DMS153 treated with DMSO at 0.1 percent for 48 hours (cell line): ENCODE measurements at regions not wholly inside any gene's neighbourhood (a gene's known extent, or its start where the extent isn't known, plus 50 kb on each side); places are given as distances from the start of the nearest gene placed in this dataset.
"Not testable (repeated sequence)": the region's sequence is repeated elsewhere in the genome, so short reads cannot be mapped to it uniquely, and the experiment has no call there.

Experiments used
- DNase-seq: peaks from one replicate; lab custom pipeline; 2025; ENCODE audit not compliant: unreplicated experiment; lab: John Stamatoyannopoulos, UW

DNA sequence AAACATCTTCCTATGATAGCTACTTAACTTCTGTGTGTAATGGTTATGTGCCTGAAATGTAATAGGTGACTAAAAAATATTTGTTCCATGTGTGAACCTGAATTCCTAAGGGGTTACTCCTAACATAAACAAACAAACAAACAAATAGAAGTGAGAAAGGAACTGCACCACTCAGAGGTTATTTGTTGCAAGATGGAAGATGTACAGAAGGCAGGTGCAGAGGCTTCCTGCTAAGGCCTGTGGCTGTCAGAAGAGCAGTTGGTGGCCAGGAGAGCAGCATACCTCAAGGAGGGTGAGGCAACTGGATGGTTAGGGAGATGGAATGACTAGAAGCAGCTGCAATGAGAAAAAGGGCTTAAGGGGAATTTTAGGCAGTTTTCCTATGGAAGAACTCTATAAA is 940.6 kb downstream of the TTLL7 start:
- no peak for DNase-seq

DNA sequence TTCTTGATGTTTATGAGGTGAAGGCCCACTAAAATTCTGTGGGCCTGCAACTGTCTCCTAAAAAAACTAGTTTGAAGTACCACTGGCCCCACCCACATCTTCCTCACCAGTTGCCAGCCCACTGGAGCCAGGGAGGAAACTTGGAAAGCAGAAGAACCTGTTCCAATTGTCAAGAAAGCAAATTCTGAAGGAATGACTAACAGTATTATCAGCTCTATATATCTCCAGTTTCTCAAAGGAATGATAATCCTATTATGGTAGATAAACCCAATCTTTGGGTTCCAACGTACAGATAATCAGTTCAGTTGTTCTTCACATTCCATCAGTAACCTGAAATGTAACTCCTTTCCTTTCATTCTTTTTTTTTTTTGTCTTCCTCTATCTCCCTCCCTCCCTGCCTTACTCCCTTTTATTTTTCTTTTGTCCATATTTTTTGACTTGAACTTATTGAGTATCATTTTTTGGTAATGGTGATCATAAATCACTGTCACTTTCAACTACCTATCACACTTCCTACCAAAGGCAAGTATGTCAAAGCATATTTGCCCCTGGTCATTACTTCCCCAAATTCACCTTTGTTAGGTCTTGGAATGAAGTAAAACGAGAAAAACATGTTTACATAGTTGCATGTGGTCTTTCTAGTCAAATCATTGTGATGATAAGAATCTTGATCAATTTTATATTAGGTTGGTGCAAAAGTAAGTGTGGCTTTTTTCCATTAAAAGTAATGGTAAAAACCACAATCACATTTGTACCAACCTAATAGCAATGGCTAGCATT is 943.4 kb downstream of the TTLL7 start:
- DNase-seq = no peak

DNA sequence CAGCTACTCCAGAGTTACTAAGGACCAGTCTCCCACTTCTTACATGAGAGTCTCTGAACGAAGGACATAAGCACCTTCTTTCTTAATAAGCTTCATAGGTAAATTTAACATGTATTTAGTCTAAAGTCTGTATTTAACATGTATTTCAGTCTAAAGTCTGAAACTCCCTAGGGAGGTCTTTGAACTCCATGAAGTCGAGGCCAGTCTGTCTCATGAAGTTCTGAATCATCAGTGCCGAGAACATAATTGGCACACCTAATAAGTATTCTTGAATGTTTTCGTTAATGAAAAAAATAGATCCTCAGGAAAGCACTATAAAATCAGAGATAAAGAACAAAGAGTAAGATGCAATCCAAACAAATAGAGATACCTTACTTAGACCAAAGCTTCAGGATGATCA is 945.5 kb downstream of the TTLL7 start:
- no peak for DNase-seq

DNA sequence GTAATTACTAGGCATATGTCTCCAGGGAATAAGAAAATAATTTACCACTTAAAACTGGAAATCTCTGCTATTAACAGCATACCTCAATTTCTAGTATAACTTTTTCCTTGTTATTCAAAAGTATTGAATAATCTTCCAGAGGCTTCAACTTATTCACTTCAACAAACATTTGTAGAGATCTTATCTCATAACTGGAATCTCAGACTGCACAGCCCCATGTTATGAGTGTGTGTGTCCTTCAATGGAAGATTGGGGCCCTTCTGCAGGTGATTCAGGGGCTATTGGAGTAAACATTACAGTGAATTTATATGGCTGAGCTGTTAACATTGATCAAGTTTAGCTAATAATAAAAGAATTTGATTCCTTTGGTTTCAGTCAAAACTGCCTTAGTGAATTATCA is 946.1 kb downstream of the TTLL7 start:
- no peak for DNase-seq

DNA sequence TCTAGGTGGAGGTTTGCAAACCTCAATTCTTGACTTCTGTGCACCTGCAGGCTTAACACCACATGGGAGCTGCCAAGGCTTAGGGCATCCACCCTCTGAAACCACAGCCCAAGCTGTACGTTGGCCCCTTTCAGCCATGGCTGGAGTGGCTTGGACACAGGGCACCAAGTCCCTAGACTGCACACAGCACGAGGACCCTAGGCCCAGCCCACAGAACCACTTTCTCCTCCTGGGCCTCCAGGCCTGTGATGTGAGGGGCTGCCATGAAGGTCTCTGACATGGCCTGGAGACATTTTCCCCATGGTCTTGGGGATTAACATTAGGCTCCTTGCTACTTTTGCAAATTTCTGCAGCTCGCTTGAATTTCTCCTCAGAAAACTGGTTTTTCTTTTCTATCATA is 947.9 kb downstream of the TTLL7 start:
- not testable (repeated sequence) for DNase-seq

DNA sequence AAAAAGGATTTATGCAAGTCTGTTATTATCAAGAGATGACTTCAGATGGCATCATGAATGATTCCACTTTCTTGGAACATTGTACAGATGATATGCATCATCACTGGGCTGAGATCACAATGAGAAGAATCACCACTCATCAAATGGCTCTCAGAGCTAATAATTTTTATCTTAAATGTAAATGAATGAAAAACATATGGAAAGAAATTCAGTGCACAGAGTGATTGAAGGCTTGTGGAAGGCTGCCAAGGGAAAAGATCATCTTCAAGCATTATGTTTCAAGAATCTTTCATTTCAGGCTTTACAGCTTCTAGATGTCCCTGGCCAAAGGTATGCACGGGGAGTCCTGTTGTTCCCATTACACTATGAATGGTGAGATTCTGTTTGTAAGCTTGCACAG is 955.7 kb downstream of the TTLL7 start:
- no peak for DNase-seq

DNA sequence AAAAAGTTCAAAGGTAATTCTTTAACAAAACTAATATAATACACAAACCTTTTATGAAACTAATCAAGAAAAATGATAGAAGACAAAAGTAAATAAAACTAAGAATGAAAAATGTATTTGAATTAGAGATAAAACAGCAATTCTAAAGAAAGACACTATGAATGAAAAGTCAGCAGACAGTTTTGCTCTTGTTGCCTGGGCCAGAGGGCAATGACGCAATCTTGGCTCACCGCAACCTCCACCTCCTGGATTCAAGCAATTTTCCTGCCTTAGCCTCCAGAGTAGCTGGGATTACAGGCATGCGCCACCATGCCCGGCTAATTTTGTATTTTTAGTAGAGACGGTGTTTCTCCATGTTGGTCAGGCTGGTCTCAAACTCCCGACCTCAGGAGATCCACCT is 959.8 kb downstream of the TTLL7 start:
- DNase-seq = not testable (repeated sequence)

DNA sequence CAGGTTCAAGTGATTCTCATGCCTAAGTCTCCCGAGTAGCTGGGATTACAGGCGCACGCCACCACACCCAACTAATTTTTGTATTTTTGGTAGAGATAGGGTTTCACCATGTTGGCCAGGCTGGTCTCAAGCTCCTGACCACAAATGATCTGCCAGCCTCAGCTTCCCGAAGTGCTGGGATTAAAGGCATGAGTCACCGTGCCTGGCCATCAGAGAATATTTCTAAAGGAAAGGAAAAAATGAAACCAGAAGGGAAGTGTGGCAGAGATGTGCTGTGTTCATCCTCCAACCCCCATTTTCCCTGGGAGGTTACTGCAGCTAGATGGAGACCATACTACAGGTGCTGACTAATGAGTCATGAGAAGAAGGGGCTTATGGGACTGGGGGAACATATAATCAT is 964.1 kb downstream of the TTLL7 start:
- DNase-seq = no peak

DNA sequence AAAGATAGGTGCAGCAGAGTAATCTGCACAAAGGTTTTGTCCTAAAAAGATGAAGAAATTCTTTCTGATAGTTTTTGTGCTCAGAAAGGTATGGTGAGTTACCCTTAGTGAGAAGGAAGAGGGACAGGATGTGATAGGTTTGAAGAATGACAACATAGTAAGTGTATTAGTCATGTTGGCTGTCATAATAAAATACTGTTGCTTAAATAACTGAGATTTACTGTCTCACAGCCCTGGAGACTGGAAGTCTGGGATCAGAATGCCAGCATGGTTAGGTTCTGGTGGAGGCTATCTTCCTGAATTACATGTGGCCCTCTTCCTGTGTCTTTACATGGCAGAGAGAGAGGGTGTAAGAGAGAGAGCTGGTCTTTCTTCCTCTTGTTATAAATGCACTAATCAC is 965.2 kb downstream of the TTLL7 start:
- DNase-seq = no peak

DNA sequence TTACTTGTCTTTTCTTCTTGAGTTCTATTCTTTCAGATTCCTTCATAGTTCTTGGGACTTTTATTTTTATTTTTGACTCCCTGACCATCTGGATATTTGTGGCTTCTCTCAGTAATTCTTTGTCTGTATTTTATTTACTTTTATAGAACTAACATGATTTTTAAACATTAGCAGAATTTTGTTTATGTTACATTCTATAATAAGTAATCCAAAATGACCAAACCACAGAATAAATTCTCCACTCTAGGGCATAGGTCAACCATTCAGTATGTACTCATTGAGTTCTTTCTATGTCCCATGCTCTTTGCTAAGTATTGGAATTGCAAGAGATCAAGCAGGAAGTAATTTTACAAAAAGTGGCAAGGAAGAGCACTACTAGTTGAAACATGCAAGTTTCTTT is 969.0 kb downstream of the TTLL7 start:
- DNase-seq = no peak

DNA sequence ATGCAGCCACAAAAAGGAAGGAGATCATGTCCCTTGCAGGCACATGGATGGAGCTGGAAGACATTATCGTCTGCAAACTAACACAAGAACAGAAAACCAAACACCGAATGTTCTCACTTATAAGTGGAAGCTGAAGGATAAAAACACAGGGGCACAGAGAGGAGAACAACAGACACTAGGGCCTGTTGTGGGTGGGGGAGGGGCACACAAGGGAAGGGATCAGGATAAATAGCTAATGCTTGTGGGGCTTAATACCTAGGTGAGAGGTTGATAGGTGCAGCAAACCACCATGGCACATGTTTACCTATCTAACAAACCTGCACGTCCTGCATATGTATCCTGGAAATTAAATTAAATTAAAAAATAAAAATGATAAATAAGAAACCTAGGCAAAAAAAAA is 969.9 kb downstream of the TTLL7 start:
- no peak for DNase-seq

DNA sequence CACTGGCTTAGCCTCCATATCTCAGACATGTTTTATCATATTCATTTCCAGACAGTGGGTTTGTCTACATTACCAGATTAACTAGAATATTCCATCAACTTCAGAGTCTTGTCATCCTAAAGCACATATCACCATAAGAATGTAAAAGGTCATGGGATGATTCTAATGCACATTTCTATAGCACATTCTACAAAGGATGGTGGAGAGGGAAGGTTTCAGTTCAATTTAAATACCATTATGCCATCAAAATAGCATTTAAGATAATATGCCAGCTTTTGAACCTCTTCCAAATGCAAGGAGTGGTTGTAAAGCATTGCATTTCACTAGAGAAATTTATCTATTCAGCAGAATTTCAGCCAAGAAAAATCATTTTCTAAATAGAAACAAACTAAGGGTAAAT is 970.5 kb downstream of the TTLL7 start:
- no peak for DNase-seq

DNA sequence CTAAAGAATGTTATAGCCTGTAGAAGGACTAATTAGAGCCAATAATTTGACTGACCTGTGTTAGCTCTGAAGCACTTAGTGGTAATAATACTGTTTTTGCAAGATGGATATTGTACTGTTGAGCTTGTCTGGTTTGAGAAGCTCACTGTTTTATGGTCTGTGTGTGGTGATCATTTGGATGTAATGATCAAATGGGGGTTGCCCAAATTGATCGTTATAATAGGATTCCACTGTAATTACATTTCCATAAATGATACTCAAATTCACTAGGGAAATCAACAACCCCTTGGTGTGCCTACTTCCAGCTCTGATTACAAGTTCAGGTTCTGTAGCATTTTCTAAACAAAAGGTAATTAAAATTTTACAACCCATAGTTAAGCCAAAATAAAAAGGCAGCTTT is 971.4 kb downstream of the TTLL7 start:
- DNase-seq = no peak

DNA sequence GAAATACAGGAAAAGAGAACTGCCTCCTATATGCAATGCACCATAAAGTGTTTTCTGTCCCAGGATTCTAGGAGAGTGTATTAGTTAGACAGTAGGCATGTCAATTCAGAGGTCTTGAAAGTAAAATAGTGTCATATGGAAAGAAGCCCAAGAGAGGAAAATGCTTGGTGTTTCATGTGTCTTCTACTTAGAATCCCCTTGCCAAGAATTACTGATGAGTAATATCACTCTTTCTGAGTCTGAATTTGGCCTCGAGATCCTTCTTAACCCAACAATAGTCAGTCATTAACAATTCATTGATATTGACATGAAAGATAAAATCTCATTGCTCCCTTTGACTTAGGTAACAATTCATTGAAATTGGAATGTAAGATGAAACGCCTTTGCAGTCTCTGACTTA is 972.2 kb downstream of the TTLL7 start:
- DNase-seq = no peak

DNA sequence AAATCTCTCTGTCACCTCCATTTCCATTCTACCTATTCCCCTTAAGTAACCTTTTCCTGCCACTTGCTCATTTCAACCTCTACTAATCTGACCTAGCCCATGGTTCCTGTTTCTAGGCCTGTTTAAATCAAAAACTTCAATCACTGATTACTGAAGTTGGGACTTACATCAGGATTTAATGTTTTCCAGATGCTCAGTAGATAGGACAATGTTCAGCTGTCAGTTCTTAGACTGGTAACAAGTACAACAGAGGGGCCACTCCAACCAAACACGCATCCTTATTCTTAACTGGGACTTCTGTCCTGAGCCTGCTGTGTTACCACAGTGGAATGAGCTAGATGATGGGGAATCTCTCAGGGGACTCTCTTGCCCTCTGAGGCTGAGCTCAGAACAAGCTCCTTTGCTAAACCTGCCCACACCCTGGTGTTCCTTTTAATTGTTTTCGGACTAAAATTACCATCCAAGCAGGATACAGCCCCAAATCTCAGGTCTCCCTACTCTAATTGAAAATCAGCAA is 974.6 kb downstream of the TTLL7 start:
- DNase-seq = no peak

DNA sequence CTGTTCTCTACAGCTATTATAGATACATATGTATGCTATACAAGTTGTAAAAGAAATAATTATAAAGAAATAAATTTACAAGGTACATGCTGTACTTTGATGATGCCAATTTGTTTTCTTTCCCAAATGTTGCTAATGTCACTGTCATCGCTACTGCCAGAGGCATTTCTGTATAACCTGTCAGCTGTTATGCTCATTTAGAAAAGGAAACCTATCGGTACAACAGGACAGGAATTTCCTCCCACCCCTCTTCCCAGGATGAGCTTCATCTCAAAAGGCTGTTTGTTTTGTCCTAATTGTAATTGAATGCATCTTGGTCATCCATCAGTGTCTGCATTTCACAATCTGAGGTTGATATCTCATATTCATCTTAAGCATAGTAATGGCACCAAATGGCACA is 975.7 kb downstream of the TTLL7 start:
- DNase-seq = no peak

DNA sequence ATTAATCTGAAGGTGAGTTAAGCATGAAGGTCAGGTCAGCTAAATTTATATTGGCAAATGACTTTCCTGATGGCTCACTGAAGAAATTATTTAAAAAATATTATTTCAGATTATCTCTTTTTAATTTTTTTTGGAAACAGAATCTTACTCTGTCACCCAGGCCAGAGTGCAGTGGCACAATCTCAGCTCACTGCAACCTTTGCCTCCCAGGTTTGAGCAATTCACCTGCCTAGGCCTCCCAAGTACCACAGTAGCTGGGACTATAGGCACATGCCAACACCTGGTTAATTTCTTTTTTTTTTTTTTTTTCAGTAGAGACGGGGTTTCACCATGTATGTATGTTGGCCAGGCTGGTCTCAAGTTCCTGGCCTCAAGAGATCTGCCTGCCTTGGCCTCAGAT is 976.7 kb downstream of the TTLL7 start:
- no peak for DNase-seq

DNA sequence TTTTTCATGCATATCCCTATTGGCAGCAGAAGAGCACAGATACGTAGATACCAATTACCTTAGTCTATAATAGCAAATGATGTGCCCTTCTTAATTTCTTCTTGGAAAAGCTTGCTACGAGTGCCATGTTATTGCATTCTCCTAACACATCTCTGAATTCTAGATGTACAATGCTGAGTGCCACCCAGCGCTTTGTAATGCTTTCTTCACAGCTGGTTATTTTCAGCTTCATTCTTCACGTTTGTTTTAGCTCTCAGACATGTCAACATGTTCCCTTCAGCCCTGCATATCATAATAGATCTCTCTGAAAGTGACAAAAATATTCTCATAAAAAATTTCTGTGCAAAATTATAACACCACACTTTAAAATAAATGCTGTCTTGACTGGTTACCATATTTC is 981.2 kb downstream of the TTLL7 start:
- no peak for DNase-seq

DNA sequence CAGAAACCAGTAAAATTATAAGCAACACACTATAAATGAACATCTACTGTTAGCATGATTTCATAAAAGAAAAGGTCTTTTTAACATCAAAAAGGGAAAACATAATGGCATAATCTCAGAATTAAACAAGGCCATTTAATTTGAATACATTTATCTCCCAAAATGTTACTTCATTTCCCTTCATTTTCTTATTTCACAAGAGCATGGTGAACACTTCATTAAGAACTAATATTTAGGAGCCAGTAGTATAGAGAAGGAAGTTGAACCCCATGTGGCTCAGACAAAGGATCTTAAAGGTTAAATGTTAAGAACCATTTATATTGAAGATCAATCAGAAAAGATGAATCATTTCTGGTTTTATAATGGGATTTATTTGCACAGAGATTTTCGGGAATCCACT is 981.7 kb downstream of the TTLL7 start:
- no peak for DNase-seq

DNA sequence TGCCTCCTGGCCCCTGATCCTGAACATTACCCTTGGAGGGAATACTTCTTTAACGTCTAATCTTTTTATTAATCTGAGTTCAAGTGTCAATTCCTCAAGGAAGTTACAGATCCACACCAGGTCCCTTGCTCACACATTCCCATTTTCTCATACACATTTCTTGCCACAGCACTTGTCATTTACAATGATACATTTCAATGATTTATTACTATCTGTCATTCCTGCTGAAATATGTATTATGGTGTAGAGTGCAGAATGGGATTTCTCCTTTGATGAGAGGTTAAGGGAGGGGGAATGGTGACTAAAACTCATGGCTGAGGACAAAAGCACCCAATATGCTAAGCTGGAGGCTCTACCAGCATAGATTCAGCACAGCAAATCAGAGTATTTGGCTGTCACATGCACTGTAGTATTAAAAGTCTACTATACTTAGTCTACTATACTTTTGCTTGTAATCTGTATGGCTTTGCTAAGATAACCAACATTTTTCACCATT is 982.5 kb downstream of the TTLL7 start:
- DNase-seq = no peak

DNA sequence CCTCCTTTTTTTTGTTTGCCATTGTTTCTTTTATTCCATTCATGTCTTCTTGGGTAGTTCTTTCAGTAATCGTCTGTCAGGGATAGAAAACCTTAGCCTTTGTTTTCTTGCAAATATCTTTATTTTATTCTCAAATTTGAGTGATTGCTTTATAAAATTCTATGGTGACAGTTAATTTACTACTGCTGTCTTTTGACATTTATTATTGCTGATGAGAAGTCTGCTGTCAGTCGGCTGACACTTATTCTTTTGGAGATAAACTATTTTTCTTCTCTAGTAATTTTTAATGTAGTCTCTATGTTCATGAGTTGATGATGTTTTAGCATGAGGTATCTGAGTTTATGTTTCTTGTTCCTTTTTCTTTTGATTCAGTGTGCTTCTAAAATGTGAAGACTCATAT is 983.8 kb downstream of the TTLL7 start:
- DNase-seq = no peak

DNA sequence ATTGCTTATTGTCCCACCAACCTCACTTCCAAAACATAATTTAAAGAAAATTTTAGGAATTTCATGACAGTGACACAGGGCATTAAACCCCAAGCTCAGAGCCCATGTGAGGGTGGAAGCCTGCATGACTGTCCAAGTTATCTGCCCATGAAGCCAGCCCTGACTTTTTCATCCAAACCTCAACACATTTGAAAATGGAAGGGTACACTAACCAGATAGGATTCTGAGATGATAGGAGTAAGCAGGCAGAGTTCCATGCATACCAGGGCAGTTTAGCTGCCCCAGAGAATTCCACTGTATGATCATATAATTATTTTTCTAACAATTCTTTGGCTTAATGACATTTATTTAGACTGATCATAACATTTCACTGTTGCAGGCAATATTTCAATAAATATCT is 986.0 kb downstream of the TTLL7 start:
- DNase-seq = no peak

DNA sequence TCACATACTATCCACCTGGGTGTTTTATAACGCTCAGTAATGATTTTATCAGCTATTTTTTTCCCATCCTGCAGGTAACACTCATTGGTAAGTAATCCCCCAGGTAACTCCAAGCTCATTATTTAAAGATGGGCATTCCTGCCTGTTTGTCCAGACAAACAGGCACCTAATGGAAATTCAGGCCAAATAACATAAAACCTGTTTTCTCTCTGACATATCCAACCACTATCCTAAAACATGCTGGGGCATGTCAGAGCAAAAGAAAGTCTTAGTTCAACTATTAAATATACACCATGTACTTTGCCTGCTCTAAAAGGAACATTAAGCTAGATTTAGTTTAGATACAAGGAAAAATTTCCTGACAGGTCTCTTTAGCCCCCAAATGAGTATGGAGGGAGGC is 987.7 kb downstream of the TTLL7 start:
- DNase-seq = no peak
